Right lobe of liver (tissue), 4 donors: ENCODE measurements at regions not wholly inside any gene's neighbourhood (a gene's known extent, or its start where the extent isn't known, plus 50 kb on each side); places are given as distances from the start of the nearest gene placed in this dataset.
"Not testable (repeated sequence)": the region's sequence is repeated elsewhere in the genome, so short reads cannot be mapped to it uniquely, and the experiment has no call there.

Source experiments
- CTCF ChIP-seq, 4 donors: fragments of 200-600 bp in 3 of 4; fragments of 450-650 bp in 1 of 4; IDR thresholded peaks; one replicate each; pipeline versions ENCODE4 v1.5.1 to v1.8.0; 2016 to 2022; ENCODE audit warnings: antibody characterized with exemption in 4 of 4, mild to moderate bottlenecking in 2 of 4
- POLR2A ChIP-seq: fragments of 450-650 bp; IDR thresholded peaks from one replicate; pipeline ENCODE4 v1.6.1; 2017; ENCODE audit warnings: antibody characterized with exemption, mild to moderate bottlenecking
- donor health status: DM: no; HTN: no; CAD: no.
- donor health status: DM: no; HTN: no; CAD: no.
- donor health status: DM: no; HTN: yes; CAD: no.

GRCh38 chr17:31770501-31770900 is 88.5 kb downstream of the COPRS start:
- not testable (repeated sequence) for TF ChIP-seq CTCF (IDR thresholded peaks at IDR 0.05); POLR2A
